ENCODE measurements at regions not wholly inside any gene's neighbourhood (a gene's known extent, or its start where the extent isn't known, plus 50 kb on each side); places are given as distances from the start of the nearest gene placed in this dataset.

- intact Hi-C loops (cut with DNase I) = no loop called here
- WGBS = 89% methylated on average over 6 of the region's 6 CpGs
- no peaks in the 10 kb centered on the region for H3K9me3 ChIP-seq
- H3K36me3 ChIP-seq = no peaks in the 10 kb centered on the region
- TF ChIP-seq POLR2AphosphoS5 (IDR thresholded peaks at IDR 0.05) = no peak
- no peak for TF ChIP-seq CTCF (IDR thresholded peaks at IDR 0.05)
- TF ChIP-seq POLR2A (IDR thresholded peaks at IDR 0.05) = no peak
- no peaks in the 10 kb centered on the region for H3K4me1 ChIP-seq (replicated peaks)
- H3K4me3 ChIP-seq = no peak overlapping the region
- no peak for DNase-seq (ENCODE audit: low spot score)
- no peak overlapping the region for H3K27ac ChIP-seq
- no peaks in the 10 kb centered on the region for H3K27me3 ChIP-seq (replicated peaks; ENCODE audit: insufficient read depth)
Measured at GRCh38 chr11:119941171-119941570, 196.7 kb downstream of the TRIM29 start.

GRCh38 chr11:119940401-119940976 is 197.4 kb downstream of the TRIM29 start:
- Histone ChIP-seq H3K4me3 (no peak overlapping the region), H3K9me3 (no peaks in the 10 kb centered on the region), H3K4me1 (replicated peaks) (no peaks in the 10 kb centered on the region), H3K36me3 (no peaks in the 10 kb centered on the region), H3K27ac (no peak overlapping the region), H3K27me3 (replicated peaks; ENCODE audit: insufficient read depth) (no peaks in the 10 kb centered on the region)
- intact Hi-C loops (cut with DNase I) = no loop called here
- TF ChIP-seq CTCF (IDR thresholded peaks at IDR 0.05) (no peak), POLR2AphosphoS5 (IDR thresholded peaks at IDR 0.05) (no peak), POLR2A (IDR thresholded peaks at IDR 0.05) (no peak)
- WGBS = 90% methylated on average over 7 of the region's 7 CpGs
- DNase-seq (ENCODE audit: low spot score) = no peak

GRCh38 chr11:119937412-119937811 is 200.5 kb downstream of the TRIM29 start:
- no peak overlapping the region for H3K27ac ChIP-seq
- H3K4me1 ChIP-seq (replicated peaks) = no peaks in the 10 kb centered on the region
- WGBS = 91% methylated on average over 4 of the region's 4 CpGs
- no peak for DNase-seq (ENCODE audit: low spot score)
- H3K36me3 ChIP-seq = no peaks in the 10 kb centered on the region
- no peak overlapping the region for H3K4me3 ChIP-seq
- H3K9me3 ChIP-seq = no peaks in the 10 kb centered on the region
- TF ChIP-seq POLR2AphosphoS5 (IDR thresholded peaks at IDR 0.05) = no peak
- TF ChIP-seq CTCF (IDR thresholded peaks at IDR 0.05) = no peak
- TF ChIP-seq POLR2A (IDR thresholded peaks at IDR 0.05) = no peak
- intact Hi-C loops (cut with DNase I) = no loop called here
- H3K27me3 ChIP-seq (replicated peaks; ENCODE audit: insufficient read depth) = peaks cover 1% of the 10 kb centered on the region

- no peaks in the 10 kb centered on the region for H3K4me1 ChIP-seq (replicated peaks)
- intact Hi-C loops (cut with DNase I) = no loop called here
- TF ChIP-seq POLR2A (IDR thresholded peaks at IDR 0.05) = no peak
- TF ChIP-seq CTCF (IDR thresholded peaks at IDR 0.05) = no peak
- no peak for TF ChIP-seq POLR2AphosphoS5 (IDR thresholded peaks at IDR 0.05)
- H3K36me3 ChIP-seq = no peaks in the 10 kb centered on the region
- 80% methylated on average over 5 of the region's 5 CpGs for WGBS
- peaks cover 1% of the 10 kb centered on the region for H3K27me3 ChIP-seq (replicated peaks; ENCODE audit: insufficient read depth)
- H3K4me3 ChIP-seq = no peak overlapping the region
- no peak overlapping the region for H3K27ac ChIP-seq
- no peaks in the 10 kb centered on the region for H3K9me3 ChIP-seq
- no peak for DNase-seq (ENCODE audit: low spot score)
Measured at GRCh38 chr11:119936426-119936825, 201.5 kb downstream of the TRIM29 start.

- TF ChIP-seq POLR2AphosphoS5 (IDR thresholded peaks at IDR 0.05) (no peak), POLR2A (IDR thresholded peaks at IDR 0.05) (no peak), CTCF (IDR thresholded peaks at IDR 0.05) (no peak)
- no peak for DNase-seq (ENCODE audit: low spot score)
- Histone ChIP-seq H3K9me3 (no peaks in the 10 kb centered on the region), H3K27ac (no peak overlapping the region), H3K4me3 (no peak overlapping the region), H3K4me1 (replicated peaks) (no peaks in the 10 kb centered on the region), H3K27me3 (replicated peaks; ENCODE audit: insufficient read depth) (peaks cover 1% of the 10 kb centered on the region), H3K36me3 (no peaks in the 10 kb centered on the region)
- intact Hi-C loops (cut with DNase I) = no loop called here
- WGBS = 86% methylated on average over 7 of the region's 7 CpGs
Measured at GRCh38 chr11:119935349-119935925, 202.5 kb downstream of the TRIM29 start.

Data from prostate gland (tissue), 2 donors.